Prostate gland (tissue), 2 donors: ENCODE measurements at regions not wholly inside any gene's neighbourhood (a gene's known extent, or its start where the extent isn't known, plus 50 kb on each side); places are given as distances from the start of the nearest gene placed in this dataset.

Experiments used
- CTCF ChIP-seq, 4 experiments: fragments of 200-600 bp in 2 of 4; fragments of 450-650 bp in 2 of 4; sonication (generic) in 2 of 4; IDR thresholded peaks; 1 replicate in 3 of 4; 2 replicates in 1 of 4; pipeline ENCODE4 v1.5.1; 2016 to 2019; ENCODE audit warnings: antibody characterized with exemption in 4 of 4, mild to moderate bottlenecking in 2 of 4, moderate library complexity in 2 of 4
- POLR2A ChIP-seq: fragments of 450-650 bp; IDR thresholded peaks from one replicate; pipeline ENCODE4 v1.6.1; 2016; ENCODE audit warnings: antibody characterized with exemption, mild to moderate bottlenecking
- POLR2AphosphoS5 ChIP-seq: sonication (generic); formaldehyde crosslinking; IDR thresholded peaks from one replicate; pipeline ENCODE4 v1.6.1; 2017; ENCODE audit warnings: antibody characterized with exemption

GRCh38 chrX:856566-857290 is 226.1 kb downstream of the SHOX start:
- TF ChIP-seq CTCF (IDR thresholded peaks at IDR 0.05) = no peak
- TF ChIP-seq POLR2A = no peak
- no peak for TF ChIP-seq POLR2AphosphoS5
